ENCODE measurements at regions not wholly inside any gene's neighbourhood (a gene's known extent, or its start where the extent isn't known, plus 50 kb on each side); places are given as distances from the start of the nearest gene placed in this dataset.

DNA sequence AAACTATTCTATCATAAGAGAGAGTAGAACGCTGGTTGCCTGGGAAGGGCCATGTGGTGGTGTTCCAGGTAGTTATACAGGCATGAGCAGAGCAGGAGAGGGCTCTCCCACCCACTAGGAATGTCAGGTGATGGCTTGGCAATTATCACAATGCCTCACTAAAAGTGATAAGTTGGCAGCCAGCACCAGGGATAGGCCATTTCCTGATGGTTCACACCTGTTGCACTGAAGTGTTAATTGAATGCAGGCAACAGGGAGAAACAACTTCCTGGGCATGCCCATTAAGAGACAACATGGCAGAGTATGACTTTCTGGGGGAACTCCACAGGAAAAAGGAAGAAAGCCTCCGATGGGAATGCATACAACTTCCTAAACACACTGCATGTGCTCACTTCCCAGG is 593.2 kb downstream of the ELAVL2 start:
- Histone ChIP-seq H3K9me3 (peaks cover 0 to 2% (median 0%) of the 10 kb centered on the region in 4 donors), H3K27me3 (no peaks in the 10 kb centered on the region), H3K4me3 (no peak overlapping the region), H3K27ac (no peak overlapping the region), H3K4me1 (no peaks in the 10 kb centered on the region), H3K36me3 (no peaks in the 10 kb centered on the region)
- no peak for DNase-seq (ENCODE audit: low spot score in 2 of 2)
- no peak for TF ChIP-seq POLR2A (IDR thresholded peaks at IDR 0.05)
- TF ChIP-seq, protein P1, sequence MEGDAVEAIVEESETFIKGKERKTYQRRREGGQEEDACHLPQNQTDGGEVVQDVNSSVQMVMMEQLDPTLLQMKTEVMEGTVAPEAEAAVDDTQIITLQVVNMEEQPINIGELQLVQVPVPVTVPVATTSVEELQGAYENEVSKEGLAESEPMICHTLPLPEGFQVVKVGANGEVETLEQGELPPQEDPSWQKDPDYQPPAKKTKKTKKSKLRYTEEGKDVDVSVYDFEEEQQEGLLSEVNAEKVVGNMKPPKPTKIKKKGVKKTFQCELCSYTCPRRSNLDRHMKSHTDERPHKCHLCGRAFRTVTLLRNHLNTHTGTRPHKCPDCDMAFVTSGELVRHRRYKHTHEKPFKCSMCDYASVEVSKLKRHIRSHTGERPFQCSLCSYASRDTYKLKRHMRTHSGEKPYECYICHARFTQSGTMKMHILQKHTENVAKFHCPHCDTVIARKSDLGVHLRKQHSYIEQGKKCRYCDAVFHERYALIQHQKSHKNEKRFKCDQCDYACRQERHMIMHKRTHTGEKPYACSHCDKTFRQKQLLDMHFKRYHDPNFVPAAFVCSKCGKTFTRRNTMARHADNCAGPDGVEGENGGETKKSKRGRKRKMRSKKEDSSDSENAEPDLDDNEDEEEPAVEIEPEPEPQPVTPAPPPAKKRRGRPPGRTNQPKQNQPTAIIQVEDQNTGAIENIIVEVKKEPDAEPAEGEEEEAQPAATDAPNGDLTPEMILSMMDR (IDR thresholded peaks at IDR 0.05), result no peak
- no peak for TF ChIP-seq EP300 (IDR thresholded peaks at IDR 0.05)
- WGBS, 2 donors, result 53 to 56% methylated on average over 2 of the region's 2 CpGs

DNA sequence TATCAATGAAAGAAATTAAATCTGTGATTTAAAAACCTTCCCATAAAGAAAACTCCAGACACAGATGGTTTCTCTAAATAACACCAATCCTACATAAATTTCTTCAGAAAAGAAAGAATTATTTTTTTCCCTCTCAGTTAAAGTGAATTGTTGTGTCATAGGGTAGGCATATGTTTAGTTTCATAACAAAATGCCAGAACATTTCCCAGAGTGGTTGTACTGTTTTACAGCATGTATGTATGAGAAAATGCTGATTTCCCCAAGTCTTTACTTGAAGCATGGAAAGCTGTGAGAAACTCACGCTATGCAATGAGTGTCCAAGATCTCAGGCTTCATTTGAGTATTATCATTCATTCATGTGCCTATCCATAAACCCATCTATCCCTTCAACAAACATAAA is 582.5 kb downstream of the ELAVL2 start:
- no peak overlapping the region for H3K4me3 ChIP-seq
- no peak for DNase-seq (ENCODE audit: low spot score in 2 of 2)
- H3K27ac ChIP-seq, result no peak overlapping the region
- no peak for TF ChIP-seq EP300 (IDR thresholded peaks at IDR 0.05)
- no peak for TF ChIP-seq POLR2A (IDR thresholded peaks at IDR 0.05)
- TF ChIP-seq, protein P1 (IDR thresholded peaks at IDR 0.05), result no peak
- no peaks in the 10 kb centered on the region for H3K4me1 ChIP-seq
- peaks cover 0 to 24% (median 0%) of the 10 kb centered on the region in 4 donors for H3K9me3 ChIP-seq
- no peaks in the 10 kb centered on the region for H3K36me3 ChIP-seq
- 77 to 95% methylated on average over 1 of the region's 1 CpG for WGBS, 2 donors
- no peaks in the 10 kb centered on the region for H3K27me3 ChIP-seq

DNA sequence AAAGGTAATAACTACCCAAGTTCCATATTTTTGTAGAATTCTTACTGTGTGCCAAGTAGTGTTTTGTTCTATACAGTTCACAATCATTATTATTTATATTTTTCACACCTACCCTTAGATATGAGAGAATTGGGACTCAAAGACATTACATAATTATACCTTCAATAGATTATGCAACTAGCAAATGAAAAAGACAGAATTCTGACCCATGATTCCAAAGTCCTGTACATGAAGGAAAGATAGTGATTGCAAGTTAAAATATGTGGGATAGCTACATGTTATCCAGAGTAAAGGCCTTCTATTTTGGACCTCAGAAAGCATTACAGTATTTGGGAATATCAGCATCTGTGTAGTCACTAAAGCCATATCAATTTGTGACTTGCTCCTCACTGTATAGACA is 581.0 kb downstream of the ELAVL2 start:
- DNase-seq (ENCODE audit: low spot score in 2 of 2), result no peak
- Histone ChIP-seq H3K27ac (no peak overlapping the region), H3K4me1 (no peaks in the 10 kb centered on the region), H3K36me3 (no peaks in the 10 kb centered on the region), H3K27me3 (no peaks in the 10 kb centered on the region), H3K9me3 (peaks cover 0 to 10% (median 0%) of the 10 kb centered on the region in 4 donors), H3K4me3 (no peak overlapping the region)
- no peak for TF ChIP-seq EP300 (IDR thresholded peaks at IDR 0.05)
- TF ChIP-seq, protein P1 (IDR thresholded peaks at IDR 0.05), result no peak

- Histone ChIP-seq H3K27ac (no peak overlapping the region), H3K36me3 (no peaks in the 10 kb centered on the region), H3K4me1 (no peaks in the 10 kb centered on the region), H3K9me3 (no peaks in the 10 kb centered on the region), H3K4me3 (no peak overlapping the region), H3K27me3 (no peaks in the 10 kb centered on the region)
- 75 to 78% methylated on average over 9 of the region's 9 CpGs for WGBS, 2 donors
- no peak for TF ChIP-seq EP300 (IDR thresholded peaks at IDR 0.05)
- TF ChIP-seq POLR2A (IDR thresholded peaks at IDR 0.05), result no peak
- TF ChIP-seq, protein P1 (IDR thresholded peaks at IDR 0.05), result no peak
- no peak for DNase-seq (ENCODE audit: low spot score in 2 of 2)
Measured at GRCh38 chr9:23254404-23255184, 571.4 kb downstream of the ELAVL2 start.

DNA sequence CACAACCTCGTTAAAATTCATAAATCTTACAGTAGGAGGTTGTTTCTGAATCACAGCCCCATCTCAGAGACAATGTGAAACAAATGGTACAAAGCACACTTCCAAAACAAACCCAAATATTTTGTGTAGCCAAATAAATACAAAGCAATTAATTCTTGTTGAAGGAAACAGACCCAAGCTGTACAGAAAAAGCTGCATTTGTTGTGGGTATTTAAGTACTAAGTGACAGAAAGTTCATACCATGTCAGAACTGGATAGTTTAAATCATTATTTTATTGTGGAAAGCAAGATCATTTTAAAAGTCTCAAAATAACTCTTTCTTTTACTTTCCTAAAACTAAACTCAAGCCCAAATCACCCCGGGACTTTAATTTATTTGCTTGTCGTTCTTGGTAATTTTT is 570.7 kb downstream of the ELAVL2 start:
- 10 to 15% methylated on average over 3 of the region's 3 CpGs for WGBS, 2 donors
- H3K27ac ChIP-seq, result no peak overlapping the region
- H3K4me3 ChIP-seq, result no peak overlapping the region
- H3K4me1 ChIP-seq, result no peaks in the 10 kb centered on the region
- no peaks in the 10 kb centered on the region for H3K27me3 ChIP-seq
- no peaks in the 10 kb centered on the region for H3K9me3 ChIP-seq
- H3K36me3 ChIP-seq, result no peaks in the 10 kb centered on the region
- TF ChIP-seq EP300 (IDR thresholded peaks at IDR 0.05) (no peak), POLR2A (IDR thresholded peaks at IDR 0.05) (no peak)
- TF ChIP-seq, protein P1 (IDR thresholded peaks at IDR 0.05), result no peak
- DNase-seq (ENCODE audit: low spot score in 2 of 2), result no peak

Measured in tibial nerve (tissue), 4 donors.